ENCODE measurements at regions not wholly inside any gene's neighbourhood (a gene's known extent, or its start where the extent isn't known, plus 50 kb on each side); places are given as distances from the start of the nearest gene placed in this dataset.
"Not testable (repeated sequence)": the region's sequence is repeated elsewhere in the genome, so short reads cannot be mapped to it uniquely, and the experiment has no call there.

DNA sequence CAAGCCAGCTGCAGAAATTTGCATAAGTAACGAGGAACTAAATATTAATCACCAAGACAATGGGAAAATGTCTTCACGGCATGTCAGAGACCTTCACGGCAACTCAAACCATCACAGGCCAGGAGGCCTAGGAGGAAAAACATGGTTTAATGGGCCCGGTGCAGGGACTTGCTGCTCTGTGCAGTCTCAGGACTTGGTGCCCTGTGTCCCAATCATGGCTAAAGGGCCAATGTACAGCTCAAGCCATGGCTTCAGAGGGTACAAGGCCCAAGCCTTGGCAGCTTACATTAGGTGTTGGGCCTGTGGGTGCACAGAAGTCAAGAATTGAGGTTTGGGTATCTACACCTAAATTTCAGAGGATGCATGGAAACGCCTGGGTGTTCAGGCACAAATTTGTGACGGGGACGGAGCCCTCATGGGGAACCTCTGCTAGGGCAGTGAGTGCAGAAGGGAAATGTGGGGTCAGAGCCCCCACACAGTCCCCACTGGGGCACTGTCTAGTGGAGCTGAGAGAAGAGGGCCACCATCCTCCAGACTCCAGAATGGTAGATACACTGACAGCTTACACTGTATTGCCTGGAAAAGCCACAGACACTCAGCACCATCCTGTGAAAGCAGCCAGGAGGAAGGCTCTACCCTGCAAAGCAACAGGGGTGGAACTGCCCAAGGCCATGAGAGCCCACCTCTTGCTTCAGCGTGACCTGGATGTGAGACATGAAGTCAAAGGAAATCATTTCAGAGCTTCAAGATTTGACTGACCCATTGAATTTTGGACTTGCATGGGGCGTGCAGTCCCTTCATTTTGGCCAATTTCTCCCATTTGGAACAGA lies 5284.3 kb upstream of the TPTE start:
- H3K4me3 Mint-ChIP-seq (ENCODE audit: unreplicated experiment); H3K36me3 Mint-ChIP-seq (ENCODE audit: low read depth); H3K27me3 Mint-ChIP-seq (ENCODE audit: low read depth); H3K4me1 Mint-ChIP-seq (ENCODE audit: low read depth); H3K27ac Mint-ChIP-seq (ENCODE audit: unreplicated experiment): not testable (repeated sequence)
- DNase-seq (ENCODE audit: low spot score) = peak; percentile 89
- peaks cover 68% of the 10 kb centered on the region for H3K9me3 Mint-ChIP-seq (ENCODE audit: low read depth)

DNA sequence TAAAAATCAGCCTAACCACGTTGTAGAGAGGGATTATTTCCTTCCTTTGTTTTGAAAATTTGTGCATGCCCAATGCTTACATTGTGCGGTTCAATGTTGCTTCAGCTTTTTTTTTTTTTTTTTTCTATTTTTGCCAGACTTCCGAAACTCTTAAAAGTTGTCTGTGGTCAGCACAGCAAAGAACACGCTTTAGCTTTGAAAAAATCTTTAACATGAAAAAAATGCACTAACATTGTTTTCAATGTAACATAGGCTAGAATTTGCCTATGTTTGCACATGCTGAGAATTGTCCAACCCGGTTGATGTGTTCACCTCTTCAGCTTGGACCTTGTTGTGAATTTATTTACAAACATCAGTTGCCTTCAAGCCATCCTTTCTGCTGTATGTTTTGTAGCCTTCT lies 5280.9 kb upstream of the TPTE start:
- not testable (repeated sequence) for H3K36me3 Mint-ChIP-seq (ENCODE audit: low read depth); H3K27ac Mint-ChIP-seq (ENCODE audit: unreplicated experiment); H3K27me3 Mint-ChIP-seq (ENCODE audit: low read depth); H3K4me1 Mint-ChIP-seq (ENCODE audit: low read depth); H3K4me3 Mint-ChIP-seq (ENCODE audit: unreplicated experiment); DNase-seq (ENCODE audit: low spot score)
- peaks cover 66% of the 10 kb centered on the region for H3K9me3 Mint-ChIP-seq (ENCODE audit: low read depth)

DNA sequence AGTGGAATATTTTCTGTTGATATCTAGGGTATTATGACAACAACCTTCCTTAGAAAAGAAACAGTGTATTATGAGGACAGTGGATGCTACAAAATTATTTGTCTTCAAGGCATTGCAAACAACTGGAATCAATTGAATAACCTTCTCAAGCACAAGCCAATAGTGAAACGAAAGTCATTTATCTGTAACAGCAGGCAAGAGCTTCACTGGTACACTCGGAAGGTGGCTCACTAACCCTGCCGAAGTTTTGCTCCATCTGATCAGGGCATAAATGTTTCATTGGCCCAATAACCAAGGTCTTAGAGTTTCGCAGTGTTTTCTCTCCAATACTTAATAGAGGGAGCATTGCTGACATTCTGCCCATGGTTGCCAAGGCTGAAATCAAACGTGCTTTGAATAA lies 5278.7 kb upstream of the TPTE start:
- not testable (repeated sequence) for H3K27ac Mint-ChIP-seq (ENCODE audit: unreplicated experiment); H3K36me3 Mint-ChIP-seq (ENCODE audit: low read depth); H3K27me3 Mint-ChIP-seq (ENCODE audit: low read depth); H3K4me1 Mint-ChIP-seq (ENCODE audit: low read depth); DNase-seq (ENCODE audit: low spot score); H3K4me3 Mint-ChIP-seq (ENCODE audit: unreplicated experiment)
- H3K9me3 Mint-ChIP-seq (ENCODE audit: low read depth) = peaks cover 67% of the 10 kb centered on the region

DNA sequence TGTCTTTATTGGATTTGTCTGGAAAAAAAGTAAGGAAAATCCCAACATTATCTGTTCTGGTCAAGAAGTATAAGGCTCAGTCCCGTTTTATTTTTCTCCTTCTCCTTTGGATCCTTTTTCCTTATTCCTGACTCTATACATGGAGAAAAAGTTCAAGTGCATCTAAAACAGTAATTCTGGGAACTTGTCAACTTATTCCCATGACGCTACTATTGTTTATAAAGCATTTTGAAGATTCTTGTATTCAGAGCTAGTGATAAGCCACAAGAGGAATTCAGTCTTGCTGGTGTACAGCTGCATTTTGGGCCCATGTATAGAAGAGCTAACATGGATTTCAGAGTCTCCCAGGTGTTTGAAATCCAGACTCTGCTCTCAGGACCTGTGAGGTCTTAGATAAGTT lies 5278.1 kb upstream of the TPTE start:
- not testable (repeated sequence) for H3K4me1 Mint-ChIP-seq (ENCODE audit: low read depth); H3K4me3 Mint-ChIP-seq (ENCODE audit: unreplicated experiment); H3K27ac Mint-ChIP-seq (ENCODE audit: unreplicated experiment); H3K27me3 Mint-ChIP-seq (ENCODE audit: low read depth); DNase-seq (ENCODE audit: low spot score); H3K36me3 Mint-ChIP-seq (ENCODE audit: low read depth)
- peaks cover 63% of the 10 kb centered on the region for H3K9me3 Mint-ChIP-seq (ENCODE audit: low read depth)

DNA sequence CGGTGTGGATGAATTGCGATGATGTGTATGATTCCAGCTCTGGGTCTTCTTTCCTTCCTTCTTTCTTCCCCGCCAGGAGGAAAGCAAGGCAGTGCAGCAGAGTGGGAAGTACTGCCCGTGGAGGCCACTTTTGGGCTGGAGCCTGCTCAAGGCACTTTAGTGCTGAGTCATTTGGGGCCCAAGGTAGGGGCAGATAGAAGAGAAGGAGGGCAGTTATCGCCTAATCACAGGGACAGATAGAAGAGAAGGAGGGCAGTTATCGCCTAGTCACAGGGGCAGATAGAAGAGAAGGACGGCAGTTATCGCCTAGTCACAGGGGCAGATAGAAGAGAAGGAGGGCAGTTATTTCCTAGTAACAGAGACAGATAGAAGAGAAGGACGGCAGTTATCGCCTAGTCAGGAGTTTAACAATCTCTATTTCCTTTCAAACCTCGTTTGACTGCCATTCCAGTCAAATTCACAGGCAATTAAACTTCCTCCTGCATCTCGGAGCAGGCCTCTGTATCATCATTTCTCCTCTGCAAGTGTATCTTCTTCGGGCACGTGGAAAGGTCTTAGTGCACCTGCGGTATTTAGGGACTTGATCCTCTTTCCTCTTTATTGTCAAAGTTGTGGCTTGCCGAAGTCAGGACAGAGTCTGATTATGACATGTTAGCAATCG lies 5277.5 kb upstream of the TPTE start:
- H3K27me3 Mint-ChIP-seq (ENCODE audit: low read depth); H3K4me3 Mint-ChIP-seq (ENCODE audit: unreplicated experiment); DNase-seq (ENCODE audit: low spot score); H3K4me1 Mint-ChIP-seq (ENCODE audit: low read depth); H3K27ac Mint-ChIP-seq (ENCODE audit: unreplicated experiment); H3K36me3 Mint-ChIP-seq (ENCODE audit: low read depth): not testable (repeated sequence)
- peaks cover 64% of the 10 kb centered on the region for H3K9me3 Mint-ChIP-seq (ENCODE audit: low read depth)

DNA sequence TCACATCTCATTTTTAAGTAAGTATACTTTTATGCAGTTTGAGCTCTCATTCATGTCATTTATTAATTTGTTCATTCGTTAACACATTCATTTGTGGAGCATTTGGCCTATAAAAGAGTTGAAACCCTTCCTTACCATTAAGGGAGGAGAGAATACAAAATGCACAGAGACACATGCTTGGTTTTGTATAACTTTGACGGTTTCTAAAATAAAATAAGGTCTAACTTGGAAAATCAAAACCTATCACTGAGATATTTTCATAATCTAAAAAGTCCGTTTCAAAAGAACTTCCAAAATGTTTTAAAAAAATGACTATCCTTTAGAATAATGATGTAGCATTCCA lies 5277.0 kb upstream of the TPTE start:
- not testable (repeated sequence) for H3K4me1 Mint-ChIP-seq (ENCODE audit: low read depth); H3K36me3 Mint-ChIP-seq (ENCODE audit: low read depth); H3K27me3 Mint-ChIP-seq (ENCODE audit: low read depth); DNase-seq (ENCODE audit: low spot score); H3K27ac Mint-ChIP-seq (ENCODE audit: unreplicated experiment); H3K4me3 Mint-ChIP-seq (ENCODE audit: unreplicated experiment)
- peaks cover 67% of the 10 kb centered on the region for H3K9me3 Mint-ChIP-seq (ENCODE audit: low read depth)

DNA sequence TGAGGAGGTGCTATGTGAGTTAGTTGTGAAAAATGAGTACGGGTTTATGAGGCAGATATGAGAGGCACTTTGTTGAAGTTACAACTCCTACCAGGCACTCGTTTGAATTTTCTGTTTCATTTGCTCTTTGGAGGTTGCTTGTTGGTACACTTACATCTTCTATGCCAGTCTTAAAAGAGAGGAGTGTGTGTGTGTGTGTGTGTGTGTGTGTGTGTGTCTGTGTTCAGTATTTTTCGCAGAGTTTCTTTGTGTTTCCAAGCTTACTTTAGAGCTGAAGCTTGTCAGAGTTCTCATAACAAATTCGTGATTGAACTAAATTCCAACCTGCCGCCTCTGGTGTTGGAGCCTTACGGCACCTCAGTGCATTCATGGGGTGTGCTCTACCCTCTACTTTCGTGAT lies 5276.4 kb upstream of the TPTE start:
- not testable (repeated sequence) for H3K36me3 Mint-ChIP-seq (ENCODE audit: low read depth); H3K27me3 Mint-ChIP-seq (ENCODE audit: low read depth); H3K4me1 Mint-ChIP-seq (ENCODE audit: low read depth); DNase-seq (ENCODE audit: low spot score); H3K27ac Mint-ChIP-seq (ENCODE audit: unreplicated experiment); H3K4me3 Mint-ChIP-seq (ENCODE audit: unreplicated experiment)
- peaks cover 66% of the 10 kb centered on the region for H3K9me3 Mint-ChIP-seq (ENCODE audit: low read depth)

DNA sequence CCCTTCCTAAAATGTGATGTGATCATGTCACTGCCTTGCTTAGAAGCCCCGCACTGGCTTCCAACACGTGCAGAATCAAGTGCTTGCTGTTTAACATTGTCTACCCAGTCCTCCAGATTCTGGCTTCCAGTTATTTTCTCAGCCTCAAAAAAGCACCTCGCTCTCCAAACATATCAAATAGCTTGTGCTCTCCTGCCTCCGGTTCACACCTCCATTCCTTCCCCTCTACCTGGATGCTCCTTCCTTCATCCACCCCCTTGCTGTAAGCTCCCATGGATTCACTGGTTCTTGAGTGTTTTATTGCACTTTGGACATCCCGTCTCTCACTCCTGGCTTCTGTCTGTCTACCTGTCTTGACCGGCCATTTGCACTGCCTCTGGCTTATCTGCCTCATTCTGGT lies 5275.0 kb upstream of the TPTE start:
- not testable (repeated sequence) for H3K36me3 Mint-ChIP-seq (ENCODE audit: low read depth); H3K27ac Mint-ChIP-seq (ENCODE audit: unreplicated experiment); H3K4me1 Mint-ChIP-seq (ENCODE audit: low read depth); H3K4me3 Mint-ChIP-seq (ENCODE audit: unreplicated experiment); DNase-seq (ENCODE audit: low spot score); H3K27me3 Mint-ChIP-seq (ENCODE audit: low read depth)
- H3K9me3 Mint-ChIP-seq (ENCODE audit: low read depth) = peaks cover 69% of the 10 kb centered on the region

DNA sequence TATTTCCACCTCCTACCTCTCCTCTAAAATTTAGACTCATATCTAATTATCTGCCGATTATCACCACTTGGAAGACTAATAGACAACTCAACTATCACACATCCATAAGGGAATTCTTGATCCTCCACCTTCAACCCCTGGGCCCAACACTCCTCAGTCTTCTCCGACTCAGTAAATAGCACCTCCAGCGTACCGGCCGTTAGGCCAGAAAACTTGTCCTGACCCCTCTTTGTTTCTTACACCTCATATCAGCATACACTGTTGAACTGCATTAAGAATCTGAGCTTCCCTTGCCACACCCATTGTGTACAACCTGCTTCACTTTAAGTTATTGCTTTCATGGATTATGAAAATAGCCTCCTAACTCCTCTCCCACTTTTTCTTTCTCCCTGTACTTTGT lies 5274.0 kb upstream of the TPTE start:
- DNase-seq (ENCODE audit: low spot score) = peak; percentile 82

DNA sequence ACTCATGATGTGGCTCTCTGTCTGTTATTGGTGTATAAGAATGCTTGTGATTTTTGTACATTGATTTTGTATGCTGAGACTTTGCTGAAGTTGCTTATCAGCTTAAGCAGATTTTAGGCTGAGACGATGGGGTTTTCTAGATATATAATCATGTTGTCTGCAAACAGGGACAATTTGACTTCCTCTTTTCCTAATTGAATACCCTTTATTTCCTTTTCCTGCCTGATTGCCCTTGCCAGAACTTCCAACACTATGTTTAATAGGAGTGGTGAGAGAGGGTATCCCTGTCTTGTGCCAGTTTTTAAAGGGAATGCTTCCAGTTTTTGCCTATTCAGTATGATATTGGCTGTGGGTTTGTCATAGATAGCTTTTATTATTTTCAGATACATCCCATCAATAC lies 5271.3 kb upstream of the TPTE start:
- not testable (repeated sequence) for H3K4me3 Mint-ChIP-seq (ENCODE audit: unreplicated experiment); H3K4me1 Mint-ChIP-seq (ENCODE audit: low read depth); H3K27ac Mint-ChIP-seq (ENCODE audit: unreplicated experiment); H3K27me3 Mint-ChIP-seq (ENCODE audit: low read depth); DNase-seq (ENCODE audit: low spot score); H3K36me3 Mint-ChIP-seq (ENCODE audit: low read depth)
- peaks cover 59% of the 10 kb centered on the region for H3K9me3 Mint-ChIP-seq (ENCODE audit: low read depth)

More for the DNA sequence above, 5274.0 kb upstream of the TPTE start:
- H3K27ac Mint-ChIP-seq (ENCODE audit: unreplicated experiment); H3K36me3 Mint-ChIP-seq (ENCODE audit: low read depth); H3K4me1 Mint-ChIP-seq (ENCODE audit: low read depth); H3K4me3 Mint-ChIP-seq (ENCODE audit: unreplicated experiment); H3K27me3 Mint-ChIP-seq (ENCODE audit: low read depth): not testable (repeated sequence)
- peaks cover 69% of the 10 kb centered on the region for H3K9me3 Mint-ChIP-seq (ENCODE audit: low read depth)

DNA sequence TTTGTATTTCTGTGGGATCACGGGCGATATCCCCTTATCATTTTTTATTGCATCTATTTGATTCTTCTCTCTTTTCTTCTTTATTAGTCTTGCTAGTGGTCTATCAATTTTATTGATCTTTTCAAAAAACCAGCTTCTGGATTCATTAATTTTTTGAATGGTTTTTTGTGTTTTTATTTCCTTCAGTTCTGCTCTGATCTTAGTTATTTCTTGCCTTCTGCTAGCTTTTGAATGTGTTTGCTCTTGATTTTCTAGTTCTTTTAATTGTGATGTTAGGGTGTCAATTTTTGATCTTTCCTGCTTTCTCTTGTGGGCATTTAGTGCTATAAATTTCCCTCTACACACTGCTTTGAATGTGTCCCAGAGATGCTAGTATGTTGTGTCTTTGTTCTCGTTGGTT lies 5270.2 kb upstream of the TPTE start:
- not testable (repeated sequence) for H3K27me3 Mint-ChIP-seq (ENCODE audit: low read depth); H3K36me3 Mint-ChIP-seq (ENCODE audit: low read depth); H3K27ac Mint-ChIP-seq (ENCODE audit: unreplicated experiment); DNase-seq (ENCODE audit: low spot score); H3K4me1 Mint-ChIP-seq (ENCODE audit: low read depth); H3K4me3 Mint-ChIP-seq (ENCODE audit: unreplicated experiment)
- H3K9me3 Mint-ChIP-seq (ENCODE audit: low read depth) = peaks cover 53% of the 10 kb centered on the region

DNA sequence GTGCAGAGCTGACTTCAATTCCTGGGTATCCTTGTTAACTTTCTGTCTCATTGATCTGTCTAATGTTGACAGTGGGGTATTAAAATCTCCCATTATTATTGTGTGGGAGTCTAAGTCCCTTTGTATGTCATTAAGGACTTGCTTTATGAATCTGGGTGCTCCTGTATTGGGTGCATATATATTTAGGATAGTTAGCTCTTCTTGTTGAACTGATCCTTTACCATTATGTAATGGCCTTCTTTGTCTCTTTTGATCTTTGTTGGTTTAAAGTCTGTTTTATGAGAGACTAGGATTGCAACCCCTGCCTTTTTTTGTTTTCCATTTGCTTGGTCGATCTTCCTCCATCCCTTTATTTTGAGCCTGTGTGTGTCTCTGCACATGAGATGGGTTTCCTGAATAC lies 5269.5 kb upstream of the TPTE start:
- H3K27ac Mint-ChIP-seq (ENCODE audit: unreplicated experiment); H3K27me3 Mint-ChIP-seq (ENCODE audit: low read depth); H3K36me3 Mint-ChIP-seq (ENCODE audit: low read depth); DNase-seq (ENCODE audit: low spot score); H3K4me1 Mint-ChIP-seq (ENCODE audit: low read depth); H3K4me3 Mint-ChIP-seq (ENCODE audit: unreplicated experiment): not testable (repeated sequence)
- H3K9me3 Mint-ChIP-seq (ENCODE audit: low read depth) = peaks cover 47% of the 10 kb centered on the region

Measured in chondrocyte (in vitro differentiated cells).